ENCODE measurements at regions not wholly inside any gene's neighbourhood (a gene's known extent, or its start where the extent isn't known, plus 50 kb on each side); places are given as distances from the start of the nearest gene placed in this dataset.
"Not testable (repeated sequence)": the region's sequence is repeated elsewhere in the genome, so short reads cannot be mapped to it uniquely, and the experiment has no call there.

DNA sequence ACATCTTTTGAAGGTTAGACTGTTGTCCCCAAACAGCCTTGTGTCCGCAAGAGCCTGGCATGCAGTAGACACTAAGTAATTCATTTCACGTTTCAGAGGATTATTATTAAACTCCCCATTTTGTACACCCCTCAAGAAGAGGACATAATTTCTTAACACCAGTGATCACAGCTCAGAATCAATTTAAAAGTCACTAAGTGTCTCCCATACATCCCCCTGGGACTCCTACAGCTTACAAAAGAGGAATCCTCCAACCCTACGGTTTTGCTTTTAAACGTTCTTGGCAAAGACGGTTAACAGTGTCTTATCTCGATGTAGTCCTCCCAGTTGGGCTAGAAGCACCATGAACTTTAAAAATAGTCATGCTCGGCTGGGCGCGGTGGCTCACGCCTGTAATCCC, 81.2 kb upstream of the PDPR start:
- not testable (repeated sequence) for TF ChIP-seq POLR2A, CTCF, POLR2AphosphoS5 (IDR thresholded peaks at IDR 0.05)
